OCI-LY3 (cell line): ENCODE measurements at regions not wholly inside any gene's neighbourhood (a gene's known extent, or its start where the extent isn't known, plus 50 kb on each side); places are given as distances from the start of the nearest gene placed in this dataset.

Experiments used
- CTCF ChIP-seq: fragments of 200-600, 300-600 bp; sonication (generic); IDR thresholded peaks from 2 replicates; pipeline ENCODE4 v1.5.1; 2014; ENCODE audit warnings: antibody characterized with exemption, low read length, low read depth
- EZH2phosphoT487 ChIP-seq: fragments of 200-600 bp; shearing (Covaris generic); IDR thresholded peaks from 2 replicates; pipeline ENCODE4 v1.6.1; 2018; ENCODE audit warnings: antibody characterized with exemption, mixed run types, low read depth

- TF ChIP-seq CTCF (no peak), EZH2phosphoT487 (no peak)
These were observed 860.8 kb downstream of the BCL11B start for GRCh38 chr14:98411154-98411553.
